ENCODE measurements at regions not wholly inside any gene's neighbourhood (a gene's known extent, or its start where the extent isn't known, plus 50 kb on each side); places are given as distances from the start of the nearest gene placed in this dataset.

DNA sequence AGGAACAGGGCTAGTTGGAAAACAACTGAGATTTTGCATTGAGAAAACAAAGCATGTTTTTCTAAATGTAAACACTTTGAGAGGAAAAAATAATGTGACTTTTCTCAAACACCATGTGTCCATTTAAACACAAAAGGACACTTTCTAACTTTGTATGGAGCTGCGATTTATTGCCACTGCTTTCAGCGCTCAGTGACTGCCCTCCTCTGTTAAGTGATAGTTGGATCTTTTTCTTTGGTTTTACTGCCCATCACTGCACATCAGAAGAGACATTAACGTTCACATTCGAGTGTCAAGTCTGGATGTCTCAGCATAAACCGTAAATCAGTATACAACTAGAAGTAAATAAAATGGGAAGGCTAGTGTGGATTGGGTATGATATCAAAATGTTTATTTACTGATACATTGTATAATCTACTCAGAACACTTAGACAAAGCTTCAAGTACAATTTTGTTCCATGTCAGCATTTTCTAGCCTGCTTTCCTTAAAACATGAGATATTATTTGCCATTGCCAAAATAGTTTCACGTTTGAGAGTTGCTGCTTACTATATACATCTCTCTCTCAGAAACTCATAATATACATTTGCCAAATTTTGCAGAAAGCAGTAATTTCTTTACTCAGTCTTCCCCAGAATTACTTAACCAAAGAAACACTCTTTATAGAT is 237.6 kb downstream of the IKZF2 start:
- Histone ChIP-seq H3K4me3 (ENCODE audit: low read depth, low read length) (no peak overlapping the region), H3K4me1 (ENCODE audit: control insufficient read depth, insufficient read depth, low read length) (peaks cover 28% of the 10 kb centered on the region), H3K27me3 (ENCODE audit: control insufficient read depth, insufficient read depth, low read length) (no peaks in the 10 kb centered on the region), H3K9ac (ENCODE audit: low read depth, low read length) (no peak overlapping the region), H3K27ac (ENCODE audit: low read depth, low read length) (no peak overlapping the region), H3K9me3 (ENCODE audit: control insufficient read depth, insufficient read depth, low read length) (no peaks in the 10 kb centered on the region), H3K36me3 (ENCODE audit: control insufficient read depth, insufficient read depth, low read length) (no peaks in the 10 kb centered on the region)

DNA sequence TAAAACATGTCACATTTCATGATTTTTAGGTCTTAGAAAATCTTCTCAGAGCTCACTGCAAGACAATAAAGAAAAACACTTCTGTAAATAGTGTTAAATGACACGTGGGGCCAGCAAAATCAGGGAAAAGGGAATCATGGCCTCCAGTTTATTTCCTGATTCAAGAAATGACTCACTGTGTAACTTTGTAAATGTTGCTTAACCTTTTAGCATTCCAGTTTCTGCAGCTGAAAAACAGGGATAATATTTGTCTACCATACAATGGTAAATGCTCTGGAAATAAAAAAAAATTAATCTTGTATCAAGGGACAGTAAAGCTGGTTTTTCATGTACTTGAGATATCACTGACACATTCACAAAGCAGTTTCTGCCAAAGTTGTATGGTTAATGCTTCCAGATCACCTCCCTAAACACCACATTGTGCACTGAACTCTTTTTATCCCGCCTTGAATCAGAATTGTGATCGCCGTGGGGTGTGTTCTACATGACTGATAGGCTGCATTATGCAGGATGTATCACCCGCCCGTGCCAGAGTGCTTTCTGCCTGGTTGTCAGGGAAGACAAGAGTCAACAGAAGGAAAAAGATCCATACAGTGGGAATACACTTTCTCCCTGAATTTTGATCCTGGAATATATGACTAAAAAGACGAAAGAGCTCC is 238.8 kb downstream of the IKZF2 start:
- no peak overlapping the region for H3K27ac ChIP-seq (ENCODE audit: low read depth, low read length)
- H3K4me1 ChIP-seq (ENCODE audit: control insufficient read depth, insufficient read depth, low read length) = peaks cover 17% of the 10 kb centered on the region
- no peaks in the 10 kb centered on the region for H3K9me3 ChIP-seq (ENCODE audit: control insufficient read depth, insufficient read depth, low read length)
- H3K27me3 ChIP-seq (ENCODE audit: control insufficient read depth, insufficient read depth, low read length) = no peaks in the 10 kb centered on the region
- no peaks in the 10 kb centered on the region for H3K36me3 ChIP-seq (ENCODE audit: control insufficient read depth, insufficient read depth, low read length)
- no peak overlapping the region for H3K4me3 ChIP-seq (ENCODE audit: low read depth, low read length)
- no peak overlapping the region for H3K9ac ChIP-seq (ENCODE audit: low read depth, low read length)

DNA sequence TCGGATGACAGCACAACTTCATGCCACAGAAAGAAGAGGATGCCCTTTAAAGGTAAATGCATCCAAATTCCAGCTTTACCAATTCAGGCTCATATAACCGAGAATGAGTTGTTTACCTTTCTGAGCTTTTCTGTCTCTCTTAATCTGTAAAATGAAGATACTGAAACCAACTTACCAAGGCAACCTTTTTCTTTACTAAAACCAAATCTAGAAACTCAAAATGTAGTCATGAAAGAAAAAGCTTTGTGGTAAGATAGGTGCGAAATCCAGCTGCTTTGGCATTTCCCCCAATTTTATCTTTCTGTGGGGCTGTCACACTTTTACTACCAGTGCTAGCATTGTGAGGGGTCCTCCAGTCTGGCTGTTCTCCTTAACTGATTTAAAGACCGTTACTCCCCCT is 240.4 kb downstream of the IKZF2 start:
- H3K27ac ChIP-seq (ENCODE audit: low read depth, low read length) = no peak overlapping the region
- H3K4me3 ChIP-seq (ENCODE audit: low read depth, low read length) = no peak overlapping the region
- H3K9me3 ChIP-seq (ENCODE audit: control insufficient read depth, insufficient read depth, low read length) = no peaks in the 10 kb centered on the region
- no peak overlapping the region for H3K9ac ChIP-seq (ENCODE audit: low read depth, low read length)
- H3K27me3 ChIP-seq (ENCODE audit: control insufficient read depth, insufficient read depth, low read length) = no peaks in the 10 kb centered on the region
- H3K4me1 ChIP-seq (ENCODE audit: control insufficient read depth, insufficient read depth, low read length) = peaks cover 3% of the 10 kb centered on the region; the same call in 1 of the 2 replicates
- no peaks in the 10 kb centered on the region for H3K36me3 ChIP-seq (ENCODE audit: control insufficient read depth, insufficient read depth, low read length)

DNA sequence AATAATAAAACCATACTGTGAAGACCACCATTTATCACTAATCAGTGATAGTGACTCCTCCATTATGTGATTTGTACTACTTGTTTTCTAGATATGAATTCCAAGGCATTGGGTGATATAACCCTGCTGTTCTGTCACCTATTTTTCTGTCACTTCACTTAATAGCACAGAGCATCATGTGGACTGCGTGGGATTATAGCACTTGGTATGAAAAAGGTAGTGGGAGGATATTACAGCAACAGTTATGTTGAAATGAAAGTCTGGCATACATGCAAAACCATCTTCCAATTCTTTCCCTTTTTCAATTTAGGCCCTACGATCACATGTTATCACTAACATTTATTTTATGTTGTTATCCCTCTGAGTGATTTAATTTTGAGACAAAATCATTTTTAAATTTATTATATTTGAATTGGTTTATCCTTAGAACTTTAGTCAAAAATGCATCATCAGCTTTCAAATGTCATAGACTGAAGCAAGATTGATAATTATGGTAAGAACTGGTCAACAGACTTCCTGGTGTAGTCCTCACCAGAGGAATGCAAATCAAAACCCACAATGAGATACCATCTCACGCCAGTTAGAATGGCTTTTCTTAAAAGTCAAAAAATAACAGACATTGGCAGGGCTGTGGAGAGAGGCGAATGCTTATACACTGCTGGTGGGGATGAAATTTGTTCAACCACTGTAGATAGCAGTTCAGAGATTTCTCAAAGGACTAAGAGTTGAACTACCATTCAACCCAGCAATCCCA is 242.6 kb downstream of the IKZF2 start:
- peaks cover 4% of the 10 kb centered on the region; the same call in 1 of the 2 replicates for H3K4me1 ChIP-seq (ENCODE audit: control insufficient read depth, insufficient read depth, low read length)
- H3K9ac ChIP-seq (ENCODE audit: low read depth, low read length) = no peak overlapping the region
- no peak overlapping the region for H3K27ac ChIP-seq (ENCODE audit: low read depth, low read length)
- H3K27me3 ChIP-seq (ENCODE audit: control insufficient read depth, insufficient read depth, low read length) = no peaks in the 10 kb centered on the region
- no peaks in the 10 kb centered on the region for H3K9me3 ChIP-seq (ENCODE audit: control insufficient read depth, insufficient read depth, low read length)
- H3K36me3 ChIP-seq (ENCODE audit: control insufficient read depth, insufficient read depth, low read length) = no peaks in the 10 kb centered on the region
- H3K4me3 ChIP-seq (ENCODE audit: low read depth, low read length) = no peak overlapping the region

DNA sequence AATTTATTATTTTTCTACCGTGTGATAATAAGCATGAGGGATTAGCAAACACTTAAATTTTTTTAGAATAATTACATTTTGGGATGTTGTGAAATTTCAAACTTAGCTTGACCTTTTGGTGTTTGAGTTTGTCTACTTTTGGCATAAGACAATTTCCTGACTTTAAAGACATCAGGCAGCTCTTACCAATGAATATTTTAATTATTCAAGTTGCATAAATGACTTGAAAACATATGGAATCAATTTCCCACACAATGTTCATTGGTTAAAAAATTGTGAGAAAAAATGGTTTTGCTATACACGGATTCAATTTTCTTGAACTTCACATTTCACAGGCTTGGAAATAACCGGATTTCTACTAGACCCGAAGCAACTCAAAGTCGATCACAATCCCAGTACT is 243.4 kb downstream of the IKZF2 start:
- H3K4me1 ChIP-seq (ENCODE audit: control insufficient read depth, insufficient read depth, low read length) = peaks cover 4% of the 10 kb centered on the region; the same call in 1 of the 2 replicates
- no peaks in the 10 kb centered on the region for H3K27me3 ChIP-seq (ENCODE audit: control insufficient read depth, insufficient read depth, low read length)
- no peaks in the 10 kb centered on the region for H3K9me3 ChIP-seq (ENCODE audit: control insufficient read depth, insufficient read depth, low read length)
- H3K27ac ChIP-seq (ENCODE audit: low read depth, low read length) = no peak overlapping the region
- no peak overlapping the region for H3K4me3 ChIP-seq (ENCODE audit: low read depth, low read length)
- H3K36me3 ChIP-seq (ENCODE audit: control insufficient read depth, insufficient read depth, low read length) = no peaks in the 10 kb centered on the region
- no peak overlapping the region for H3K9ac ChIP-seq (ENCODE audit: low read depth, low read length)

DNA sequence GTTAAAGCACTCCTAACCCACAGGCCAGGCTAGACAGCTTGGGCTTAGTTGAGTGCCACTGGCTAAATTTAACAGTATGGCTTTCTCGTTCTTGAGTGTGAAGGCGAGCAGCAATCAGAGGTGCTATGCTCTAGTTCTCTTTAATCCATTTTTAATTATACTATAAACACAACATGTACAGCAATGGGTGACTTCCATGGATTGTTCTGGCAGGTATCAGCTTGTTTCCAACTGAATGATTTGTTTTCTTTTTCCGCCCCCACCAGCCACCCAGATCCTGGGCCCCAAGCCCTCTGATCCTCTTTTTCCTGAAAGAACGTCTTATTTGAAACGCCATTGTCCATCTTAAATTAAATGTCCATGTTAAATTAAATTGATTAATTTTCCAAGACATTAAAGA is 244.8 kb downstream of the IKZF2 start:
- H3K36me3 ChIP-seq (ENCODE audit: control insufficient read depth, insufficient read depth, low read length) = no peaks in the 10 kb centered on the region
- H3K27ac ChIP-seq (ENCODE audit: low read depth, low read length) = peak overlapping the region; percentile 33
- peaks cover 4% of the 10 kb centered on the region; the same call in 1 of the 2 replicates for H3K4me1 ChIP-seq (ENCODE audit: control insufficient read depth, insufficient read depth, low read length)
- no peaks in the 10 kb centered on the region for H3K9me3 ChIP-seq (ENCODE audit: control insufficient read depth, insufficient read depth, low read length)
- H3K4me3 ChIP-seq (ENCODE audit: low read depth, low read length) = no peak overlapping the region
- no peak overlapping the region for H3K9ac ChIP-seq (ENCODE audit: low read depth, low read length)
- H3K27me3 ChIP-seq (ENCODE audit: control insufficient read depth, insufficient read depth, low read length) = no peaks in the 10 kb centered on the region

DNA sequence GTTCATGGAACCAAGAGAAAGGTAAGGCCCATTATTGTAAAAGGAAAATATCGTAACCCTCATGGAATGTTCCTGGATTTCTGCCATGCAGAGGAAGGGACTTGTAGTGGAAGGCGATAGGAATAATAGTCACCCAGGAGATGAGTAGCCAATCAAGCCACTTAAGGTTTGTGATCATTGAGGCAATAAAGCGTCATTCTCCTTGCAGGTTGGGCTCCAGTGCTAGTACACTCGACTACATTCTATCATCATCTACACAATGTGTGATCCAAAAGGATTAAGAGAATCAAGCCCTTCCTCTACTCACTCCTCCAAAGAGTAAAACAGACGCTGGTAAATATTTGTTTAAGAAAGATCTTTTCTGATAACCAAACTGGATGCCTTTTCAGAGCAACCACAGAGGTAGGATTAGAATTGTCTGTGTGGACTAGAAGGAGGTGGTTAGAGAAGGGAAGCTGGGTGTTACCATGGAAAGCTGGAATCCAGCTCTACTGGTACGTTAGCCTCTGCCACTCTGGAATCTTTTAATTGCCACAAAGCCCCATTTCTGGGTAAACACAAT is 245.7 kb downstream of the IKZF2 start:
- H3K27ac ChIP-seq (ENCODE audit: low read depth, low read length) = peak overlapping the region; percentile 33
- H3K4me1 ChIP-seq (ENCODE audit: control insufficient read depth, insufficient read depth, low read length) = peaks cover 4% of the 10 kb centered on the region; the same call in 1 of the 2 replicates
- H3K36me3 ChIP-seq (ENCODE audit: control insufficient read depth, insufficient read depth, low read length) = no peaks in the 10 kb centered on the region
- H3K9me3 ChIP-seq (ENCODE audit: control insufficient read depth, insufficient read depth, low read length) = no peaks in the 10 kb centered on the region
- no peaks in the 10 kb centered on the region for H3K27me3 ChIP-seq (ENCODE audit: control insufficient read depth, insufficient read depth, low read length)
- H3K4me3 ChIP-seq (ENCODE audit: low read depth, low read length) = no peak overlapping the region
- no peak overlapping the region for H3K9ac ChIP-seq (ENCODE audit: low read depth, low read length)

DNA sequence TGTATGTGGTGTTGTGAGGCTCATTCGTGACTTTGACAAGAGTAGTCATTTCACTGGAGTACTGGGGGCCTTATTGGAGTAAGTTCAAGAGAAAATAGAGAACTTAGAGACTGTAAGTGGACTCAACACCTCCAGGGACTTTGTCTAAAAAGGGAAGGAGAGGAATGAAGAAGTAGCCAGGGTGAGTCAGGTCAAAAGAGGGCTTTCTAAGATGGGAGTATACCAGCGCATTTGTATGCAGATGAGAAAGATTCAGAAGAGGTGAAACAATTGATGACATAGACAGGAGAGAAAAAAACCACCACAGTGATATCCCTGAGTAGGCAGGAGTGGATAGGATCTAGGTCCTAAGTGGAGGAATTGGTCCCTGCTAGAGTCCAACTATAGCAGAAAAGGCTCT is 246.8 kb downstream of the IKZF2 start:
- no peak overlapping the region for H3K27ac ChIP-seq (ENCODE audit: low read depth, low read length)

DNA sequence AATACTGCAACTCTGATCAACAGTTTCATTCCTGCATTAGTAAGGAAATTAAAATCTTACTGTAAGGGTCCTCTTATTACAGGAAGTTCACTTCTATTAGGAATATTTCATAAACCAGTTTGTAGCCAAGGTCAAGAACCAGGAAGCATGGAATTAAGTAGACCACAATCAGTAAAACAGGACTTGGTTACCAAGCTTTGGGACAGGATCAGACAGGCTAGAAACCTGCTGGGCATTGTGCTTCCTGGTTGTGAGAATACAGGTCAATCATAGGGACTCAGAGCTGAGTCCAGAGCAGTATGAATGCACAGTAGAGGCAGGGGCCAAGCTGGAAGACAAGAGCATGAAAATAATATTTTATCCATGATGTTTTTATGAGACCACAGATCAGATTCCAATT is 248.0 kb downstream of the IKZF2 start:
- Histone ChIP-seq H3K4me1 (ENCODE audit: control insufficient read depth, insufficient read depth, low read length) (peaks cover 4% of the 10 kb centered on the region; the same call in 1 of the 2 replicates), H3K4me3 (ENCODE audit: low read depth, low read length) (no peak overlapping the region)

More for the DNA sequence above, 246.8 kb downstream of the IKZF2 start:
- Histone ChIP-seq H3K4me3 (ENCODE audit: low read depth, low read length) (no peak overlapping the region), H3K36me3 (ENCODE audit: control insufficient read depth, insufficient read depth, low read length) (no peaks in the 10 kb centered on the region), H3K9ac (ENCODE audit: low read depth, low read length) (no peak overlapping the region), H3K9me3 (ENCODE audit: control insufficient read depth, insufficient read depth, low read length) (no peaks in the 10 kb centered on the region), H3K27me3 (ENCODE audit: control insufficient read depth, insufficient read depth, low read length) (no peaks in the 10 kb centered on the region), H3K4me1 (ENCODE audit: control insufficient read depth, insufficient read depth, low read length) (peaks cover 4% of the 10 kb centered on the region; the same call in 1 of the 2 replicates)

DNA sequence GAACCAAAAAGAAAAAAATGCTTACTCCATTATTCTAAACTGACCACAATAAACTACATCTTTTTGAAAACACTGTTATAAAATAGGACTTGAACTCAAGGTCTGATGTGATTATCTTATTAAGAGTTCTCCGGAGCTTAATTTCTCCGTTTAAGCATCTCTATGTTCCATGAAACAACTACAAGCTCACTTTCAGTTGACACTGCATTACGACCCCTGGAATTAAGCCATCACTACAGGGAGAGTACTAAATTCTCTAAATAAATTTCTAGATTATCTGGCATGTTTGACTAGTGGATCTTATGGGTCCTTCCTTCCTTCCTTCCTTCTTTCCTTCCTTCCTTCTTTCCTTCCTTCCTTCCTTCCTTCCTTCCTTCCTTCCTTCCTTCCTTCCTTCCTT is 249.0 kb downstream of the IKZF2 start:
- Histone ChIP-seq H3K4me1 (ENCODE audit: control insufficient read depth, insufficient read depth, low read length) (peaks cover 4% of the 10 kb centered on the region; the same call in 1 of the 2 replicates), H3K27me3 (ENCODE audit: control insufficient read depth, insufficient read depth, low read length) (no peaks in the 10 kb centered on the region), H3K4me3 (ENCODE audit: low read depth, low read length) (no peak overlapping the region), H3K9ac (ENCODE audit: low read depth, low read length) (no peak overlapping the region), H3K36me3 (ENCODE audit: control insufficient read depth, insufficient read depth, low read length) (no peaks in the 10 kb centered on the region), H3K27ac (ENCODE audit: low read depth, low read length) (no peak overlapping the region), H3K9me3 (ENCODE audit: control insufficient read depth, insufficient read depth, low read length) (no peaks in the 10 kb centered on the region)

More for the DNA sequence above, 248.0 kb downstream of the IKZF2 start:
- no peak overlapping the region for H3K9ac ChIP-seq (ENCODE audit: low read depth, low read length)
- no peaks in the 10 kb centered on the region for H3K27me3 ChIP-seq (ENCODE audit: control insufficient read depth, insufficient read depth, low read length)
- H3K36me3 ChIP-seq (ENCODE audit: control insufficient read depth, insufficient read depth, low read length) = no peaks in the 10 kb centered on the region
- H3K9me3 ChIP-seq (ENCODE audit: control insufficient read depth, insufficient read depth, low read length) = no peaks in the 10 kb centered on the region
- no peak overlapping the region for H3K27ac ChIP-seq (ENCODE audit: low read depth, low read length)
